Lower lobe of right lung (tissue), 2 donors: ENCODE measurements at regions not wholly inside any gene's neighbourhood (a gene's known extent, or its start where the extent isn't known, plus 50 kb on each side); places are given as distances from the start of the nearest gene placed in this dataset.

ENCODE experiments used
- ATAC-seq, 2 donors: fragments of 200-7000 bp; cut with Tn5 transposase; one replicate each; pipeline ENCODE4 v1.9.1; 2020 to 2022; ENCODE audit warnings: mild to moderate bottlenecking in 2 of 2, moderate library complexity in 2 of 2
- DNase-seq: peaks from one replicate; pipeline ENCODE4 v3.0.0-alpha.2; 2020
- H3K27ac ChIP-seq: fragments of 200-600 bp; one replicate; pipeline ENCODE4 v1.8.0; 2022
- H3K27me3 ChIP-seq: fragments of 200-600 bp; one replicate; pipeline ENCODE4 v1.8.0; 2022; ENCODE audit warnings: low read depth
- H3K36me3 ChIP-seq: fragments of 200-600 bp; one replicate; pipeline ENCODE4 v1.8.0; 2022; ENCODE audit warnings: mild to moderate bottlenecking
- H3K4me1 ChIP-seq: fragments of 200-600 bp; one replicate; pipeline ENCODE4 v1.8.0; 2022
- H3K4me3 ChIP-seq: fragments of 200-600 bp; one replicate; pipeline ENCODE4 v1.8.0; 2022; ENCODE audit warnings: mild to moderate bottlenecking
- H3K9me3 ChIP-seq: fragments of 200-600 bp; one replicate; pipeline ENCODE4 v1.8.0; 2022
- intact Hi-C: fragments of 100-400 bp; cut with DNase I; formaldehyde crosslinking; loops from one replicate; pipeline ENCODE4 v1.11.0; 2022
- TF ChIP-seq, protein P1 (sequence below): fragments of 200-600 bp; IDR thresholded peaks from one replicate; pipeline ENCODE4 v1.8.0; 2022; ENCODE audit warnings: antibody characterized with exemption, mild to moderate bottlenecking
- donor health status: DM: no; HTN: yes; CAD: no; lungs with severe emphysema.

DNA sequence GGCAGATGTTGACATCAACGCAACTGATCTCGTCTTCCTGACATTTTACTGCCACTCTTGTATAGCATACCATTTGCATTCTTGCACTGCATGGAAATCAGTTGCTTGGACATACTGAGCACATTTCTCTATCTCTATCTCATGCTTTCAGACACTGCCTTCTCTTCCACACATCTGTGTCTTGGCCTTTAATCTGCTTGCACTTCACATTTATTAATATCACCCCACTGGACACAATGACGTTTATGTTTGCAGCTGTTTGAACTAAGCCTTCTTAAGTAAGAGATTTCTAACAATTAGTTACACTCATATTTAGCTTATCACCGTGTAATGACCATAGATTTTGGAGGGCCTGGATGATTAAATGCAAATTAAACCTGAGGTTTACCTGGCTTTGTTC lies 229.8 kb upstream of the CDH19 start:
- intact Hi-C loops: no loop called here
- H3K4me1 ChIP-seq: no peaks in the 10 kb centered on the region
- H3K9me3 ChIP-seq: no peaks in the 10 kb centered on the region
- no peaks in the 10 kb centered on the region for H3K36me3 ChIP-seq
- no peak overlapping the region for H3K27ac ChIP-seq
- no peak for ATAC-seq
- DNase-seq: no peak
- no peak overlapping the region for H3K4me3 ChIP-seq
- TF ChIP-seq, protein P1, sequence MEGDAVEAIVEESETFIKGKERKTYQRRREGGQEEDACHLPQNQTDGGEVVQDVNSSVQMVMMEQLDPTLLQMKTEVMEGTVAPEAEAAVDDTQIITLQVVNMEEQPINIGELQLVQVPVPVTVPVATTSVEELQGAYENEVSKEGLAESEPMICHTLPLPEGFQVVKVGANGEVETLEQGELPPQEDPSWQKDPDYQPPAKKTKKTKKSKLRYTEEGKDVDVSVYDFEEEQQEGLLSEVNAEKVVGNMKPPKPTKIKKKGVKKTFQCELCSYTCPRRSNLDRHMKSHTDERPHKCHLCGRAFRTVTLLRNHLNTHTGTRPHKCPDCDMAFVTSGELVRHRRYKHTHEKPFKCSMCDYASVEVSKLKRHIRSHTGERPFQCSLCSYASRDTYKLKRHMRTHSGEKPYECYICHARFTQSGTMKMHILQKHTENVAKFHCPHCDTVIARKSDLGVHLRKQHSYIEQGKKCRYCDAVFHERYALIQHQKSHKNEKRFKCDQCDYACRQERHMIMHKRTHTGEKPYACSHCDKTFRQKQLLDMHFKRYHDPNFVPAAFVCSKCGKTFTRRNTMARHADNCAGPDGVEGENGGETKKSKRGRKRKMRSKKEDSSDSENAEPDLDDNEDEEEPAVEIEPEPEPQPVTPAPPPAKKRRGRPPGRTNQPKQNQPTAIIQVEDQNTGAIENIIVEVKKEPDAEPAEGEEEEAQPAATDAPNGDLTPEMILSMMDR: no peak
- no peaks in the 10 kb centered on the region for H3K27me3 ChIP-seq

DNA sequence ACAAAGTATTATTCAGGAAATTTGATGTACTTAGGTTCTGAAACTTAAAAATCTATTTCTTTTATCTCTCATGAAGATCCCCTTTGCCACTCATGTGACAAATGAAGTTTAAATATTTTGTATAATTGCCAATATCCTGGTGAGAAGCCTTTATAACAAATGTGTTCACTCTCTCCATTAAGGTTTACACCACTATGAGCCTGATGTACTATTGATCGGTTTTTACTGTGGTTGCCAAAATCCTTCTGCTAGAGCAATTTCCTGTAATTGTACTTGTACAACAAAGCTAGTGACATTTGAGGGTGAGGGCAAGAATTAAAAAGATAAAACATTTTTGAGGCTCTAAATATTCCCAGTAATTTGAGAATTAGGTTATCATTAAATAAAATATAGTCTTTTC lies 222.3 kb upstream of the CDH19 start:
- no peak for DNase-seq
- Histone ChIP-seq H3K27ac (no peak overlapping the region), H3K4me1 (no peaks in the 10 kb centered on the region), H3K4me3 (no peak overlapping the region), H3K36me3 (no peaks in the 10 kb centered on the region), H3K9me3 (no peaks in the 10 kb centered on the region), H3K27me3 (no peaks in the 10 kb centered on the region)
- no peak for ATAC-seq
- intact Hi-C loops: no loop called here
- TF ChIP-seq, protein P1: no peak

DNA sequence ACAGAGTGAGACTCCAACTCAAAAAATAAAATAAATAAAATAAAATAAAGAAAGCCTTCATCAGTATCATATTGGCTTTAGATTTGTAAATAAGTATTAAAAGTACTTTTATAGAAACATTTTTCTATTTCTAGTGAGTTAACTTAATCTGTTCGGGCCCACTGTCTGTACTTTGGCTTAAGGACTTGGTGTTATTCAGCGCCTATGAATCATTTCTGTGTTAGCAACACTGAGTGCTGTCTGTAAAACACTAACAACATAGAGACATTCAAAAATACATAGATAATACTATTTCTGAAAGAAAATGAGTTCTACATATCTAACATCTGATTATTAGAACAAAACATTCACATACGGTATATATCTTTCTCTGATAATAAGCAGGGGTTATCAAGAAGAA lies 221.5 kb upstream of the CDH19 start:
- H3K9me3 ChIP-seq: no peaks in the 10 kb centered on the region
- no peaks in the 10 kb centered on the region for H3K27me3 ChIP-seq
- H3K4me1 ChIP-seq: no peaks in the 10 kb centered on the region
- TF ChIP-seq, protein P1: no peak
- intact Hi-C loops: no loop called here
- no peak for DNase-seq
- no peak for ATAC-seq
- H3K27ac ChIP-seq: no peak overlapping the region
- H3K4me3 ChIP-seq: no peak overlapping the region
- no peaks in the 10 kb centered on the region for H3K36me3 ChIP-seq

DNA sequence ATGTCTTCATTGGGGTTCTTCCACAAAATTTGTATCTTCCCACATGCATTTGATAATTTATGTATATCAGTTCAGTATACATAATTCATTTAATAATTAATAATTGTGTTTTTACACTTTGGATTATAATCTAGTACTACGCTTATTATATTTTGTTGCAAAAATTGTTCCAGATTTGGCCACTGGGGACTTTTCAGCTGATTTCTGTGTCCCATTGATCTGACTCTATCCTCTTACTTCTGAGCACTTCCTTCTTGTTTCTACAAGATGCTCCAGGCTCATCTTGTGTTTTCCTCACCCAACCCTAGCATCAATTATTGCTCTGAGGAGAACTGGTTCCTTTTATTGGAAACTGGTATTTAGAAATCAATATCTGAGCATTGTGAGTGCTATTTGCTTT lies 215.3 kb upstream of the CDH19 start:
- ATAC-seq: no peak
- Histone ChIP-seq H3K4me1 (no peaks in the 10 kb centered on the region), H3K9me3 (no peaks in the 10 kb centered on the region), H3K4me3 (no peak overlapping the region), H3K27ac (no peak overlapping the region), H3K36me3 (no peaks in the 10 kb centered on the region), H3K27me3 (no peaks in the 10 kb centered on the region)
- TF ChIP-seq, protein P1: no peak
- intact Hi-C loops: no loop called here
- no peak for DNase-seq

DNA sequence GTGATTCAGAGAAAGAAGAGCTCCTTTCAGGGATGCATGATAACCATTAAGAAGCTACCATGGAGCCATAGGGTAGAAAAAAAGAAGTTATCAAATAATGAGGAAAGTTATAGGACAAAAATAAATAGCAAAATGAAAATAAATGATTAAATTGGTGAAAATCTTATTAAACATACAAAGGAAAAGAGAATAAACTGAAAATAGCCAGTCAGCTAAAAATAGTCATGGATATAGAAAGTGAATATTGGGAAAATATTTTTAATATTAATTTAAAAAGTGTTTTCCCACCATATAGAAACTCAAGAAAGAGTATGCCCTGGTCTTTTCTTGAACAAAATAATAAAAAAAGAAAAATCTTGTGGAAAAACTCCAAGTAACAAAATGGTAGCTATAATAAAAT lies 209.2 kb upstream of the CDH19 start:
- Histone ChIP-seq H3K27me3 (no peaks in the 10 kb centered on the region), H3K36me3 (no peaks in the 10 kb centered on the region), H3K4me1 (no peaks in the 10 kb centered on the region), H3K27ac (no peak overlapping the region), H3K9me3 (no peaks in the 10 kb centered on the region), H3K4me3 (no peak overlapping the region)
- TF ChIP-seq, protein P1: no peak
- intact Hi-C loops: no loop called here
- DNase-seq: no peak
- ATAC-seq: no peak

DNA sequence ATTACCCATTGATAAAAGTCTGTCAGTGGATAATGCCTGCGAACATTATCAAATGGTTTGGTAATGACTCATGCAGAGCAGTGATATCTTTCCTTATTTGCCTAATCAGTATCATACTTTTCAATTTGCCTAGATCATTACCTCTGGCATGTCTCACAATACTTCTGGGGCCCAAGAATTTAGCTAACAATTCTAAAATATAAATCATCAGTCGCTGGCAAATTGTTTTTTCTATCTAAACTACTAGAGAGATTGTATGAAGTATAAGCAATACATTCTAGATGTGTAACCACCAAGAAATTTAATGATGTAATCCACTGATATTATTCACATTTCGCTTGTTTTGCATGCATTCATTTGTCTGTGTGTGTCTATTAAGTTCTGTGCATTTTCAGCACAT lies 191.2 kb upstream of the CDH19 start:
- ATAC-seq (no peak), DNase-seq (no peak)
- H3K4me3 ChIP-seq: no peak overlapping the region
- no peaks in the 10 kb centered on the region for H3K4me1 ChIP-seq
- TF ChIP-seq, protein P1: no peak
- no peak overlapping the region for H3K27ac ChIP-seq
- no peaks in the 10 kb centered on the region for H3K27me3 ChIP-seq
- no peaks in the 10 kb centered on the region for H3K9me3 ChIP-seq
- intact Hi-C loops: no loop called here
- no peaks in the 10 kb centered on the region for H3K36me3 ChIP-seq
